Keratinocyte (primary cell): ENCODE measurements at regions not wholly inside any gene's neighbourhood (a gene's known extent, or its start where the extent isn't known, plus 50 kb on each side); places are given as distances from the start of the nearest gene placed in this dataset.

Experiments
- DNase-seq: peaks from one replicate; pipeline ENCODE4 v3.0.0-alpha.2; 2011; ENCODE audit warnings: low read depth, missing footprints, low spot score
- FAIRE-seq: peaks from 2 replicates; lab custom pipeline; 2011; peaks lifted over from hg19 to GRCh38; lab: Jason Lieb, UNC
- H2AFZ ChIP-seq: 2 replicates; pipeline ENCODE4 v1.6.0; 2012; ENCODE audit warnings: low read length, control low read depth, inconsistent platforms; ENCODE audit not compliant: control insufficient read depth
- H3K27ac ChIP-seq: 2 replicates; pipeline ENCODE4 v1.5.1; 2011; ENCODE audit warnings: low read length; ENCODE audit not compliant: control insufficient read depth, insufficient read depth
- H3K27me3 ChIP-seq: 3 replicates; pipeline ENCODE4 v1.6.0; 2011; ENCODE audit warnings: low read length; ENCODE audit not compliant: control insufficient read depth, insufficient read depth; ENCODE audit errors: extremely low read depth
- H3K36me3 ChIP-seq, 2 experiments: 2 replicates in 1 of 2; 3 replicates in 1 of 2; pipeline ENCODE4 v1.5.1; 2011; ENCODE audit warnings: low read length in 2 of 2, mild to moderate bottlenecking in 1 of 2; ENCODE audit not compliant: control insufficient read depth in 2 of 2, insufficient read depth in 2 of 2; ENCODE audit errors: extremely low read depth in 1 of 2
- H3K4me1 ChIP-seq: 3 replicates; pipeline ENCODE4 v1.5.1; 2011; ENCODE audit warnings: low read length; ENCODE audit not compliant: control insufficient read depth, insufficient read depth; ENCODE audit errors: extremely low read depth
- H3K4me2 ChIP-seq: 3 replicates; pipeline ENCODE4 v1.6.0; 2011; ENCODE audit warnings: low read depth, low read length; ENCODE audit not compliant: control insufficient read depth, insufficient read depth; ENCODE audit errors: extremely low read depth
- H3K4me3 ChIP-seq, 3 experiments: fragments of 200-600 bp in 1 of 3; sonication (generic) in 1 of 3; 2 replicates in 2 of 3; 3 replicates in 1 of 3; pipeline ENCODE4 v1.5.1; 2011 to 2016; ENCODE audit warnings: low read length in 3 of 3, mild to moderate bottlenecking in 3 of 3, control low read depth in 2 of 3, inconsistent platforms in 1 of 3, low read depth in 1 of 3, mixed read lengths in 1 of 3, mixed run types in 1 of 3, moderate library complexity in 1 of 3; ENCODE audit not compliant: control insufficient read depth in 2 of 3, insufficient read depth in 2 of 3; ENCODE audit errors: extremely low read depth in 1 of 3
- H3K79me2 ChIP-seq: 2 replicates; pipeline ENCODE4 v1.6.0; 2012; ENCODE audit warnings: low read length; ENCODE audit not compliant: control insufficient read depth, insufficient read depth
- H3K9ac ChIP-seq: 3 replicates; pipeline ENCODE4 v1.6.0; 2011; ENCODE audit warnings: low read length; ENCODE audit not compliant: control insufficient read depth, insufficient read depth; ENCODE audit errors: extremely low read depth
- H3K9me1 ChIP-seq: 3 replicates; pipeline ENCODE4 v1.6.0; 2011; ENCODE audit warnings: low read length; ENCODE audit not compliant: control insufficient read depth, insufficient read depth; ENCODE audit errors: extremely low read depth
- H3K9me3 ChIP-seq: 2 replicates; pipeline ENCODE4 v1.5.1; 2012; ENCODE audit warnings: low read depth, low read length; ENCODE audit not compliant: control insufficient read depth
- H4K20me1 ChIP-seq: 3 replicates; pipeline ENCODE4 v1.6.0; 2011; ENCODE audit warnings: low read length; ENCODE audit not compliant: control insufficient read depth, insufficient read depth; ENCODE audit errors: extremely low read depth
- CTCF ChIP-seq, 3 experiments: IDR thresholded peaks in 1 of 3; conservative IDR thresholded peaks in 1 of 3; optimal IDR thresholded peaks in 1 of 3; 2 replicates in 2 of 3; 3 replicates in 1 of 3; pipeline versions ENCODE3 to v1.5.1; 2011; ENCODE audit warnings: low read length in 3 of 3, mild to moderate bottlenecking in 3 of 3, moderate library complexity in 2 of 3, control low read depth in 1 of 3, inconsistent platforms in 1 of 3; ENCODE audit not compliant: insufficient read depth in 2 of 3; ENCODE audit errors: extremely low read depth in 1 of 3
- EZH2 ChIP-seq: IDR thresholded peaks from one replicate; pipeline ENCODE4 v1.6.1; 2012; ENCODE audit warnings: inconsistent platforms, mild to moderate bottlenecking, low read length, moderate library complexity
- dilution Hi-C: fragments of 300-500 bp; cut with MboI; formaldehyde crosslinking; loops from one replicate; pipeline ENCODE4 v1.7.0; 2020; ENCODE audit warnings: low sequenced_read_pairs; ENCODE audit not compliant: extremely low pct_ligation_motif_present

- Histone ChIP-seq H4K20me1 (no peaks in the 10 kb centered on the region), H3K36me3 (no peaks in the 10 kb centered on the region), H3K4me3 (no peak overlapping the region), H3K9ac (no peak overlapping the region), H2AFZ (no peak overlapping the region), H3K9me3 (no peaks in the 10 kb centered on the region), H3K9me1 (no peaks in the 10 kb centered on the region), H3K27ac (no peak overlapping the region), H3K27me3 (no peaks in the 10 kb centered on the region), H3K4me2 (no peak overlapping the region), H3K4me1 (no peaks in the 10 kb centered on the region), H3K79me2 (no peaks in the 10 kb centered on the region)
- TF ChIP-seq CTCF (optimal IDR thresholded peaks at IDR 0.05 in 1 of 3, IDR thresholded peaks at IDR 0.05 in 1 of 3, conservative IDR thresholded peaks at IDR 0.05 in 1 of 3; ENCODE audit: extremely low read depth in 1 of 3, insufficient read depth in 2 of 3, low read length in 3 of 3) (no peak), EZH2 (no peak)
- FAIRE-seq (no peak), DNase-seq (no peak)
- dilution Hi-C loops, result no loop called here
Measured at GRCh38 chr18:53935803-53936202, 288.7 kb downstream of the MBD2 start.

GRCh38 chr18:53935399-53935798 is 289.1 kb downstream of the MBD2 start:
- Histone ChIP-seq H2AFZ (no peak overlapping the region), H3K27me3 (no peaks in the 10 kb centered on the region)

More at GRCh38 chr18:53935399-53935798, 289.1 kb downstream of the MBD2 start:
- Histone ChIP-seq H3K79me2 (no peaks in the 10 kb centered on the region), H3K9me3 (no peaks in the 10 kb centered on the region), H3K9me1 (no peaks in the 10 kb centered on the region), H4K20me1 (no peaks in the 10 kb centered on the region), H3K4me1 (no peaks in the 10 kb centered on the region), H3K4me3 (no peak overlapping the region), H3K27ac (no peak overlapping the region), H3K36me3 (no peaks in the 10 kb centered on the region), H3K4me2 (no peak overlapping the region), H3K9ac (no peak overlapping the region)
- dilution Hi-C loops, result no loop called here
- no peak for FAIRE-seq
- TF ChIP-seq EZH2 (no peak), CTCF (optimal IDR thresholded peaks at IDR 0.05 in 1 of 3, IDR thresholded peaks at IDR 0.05 in 1 of 3, conservative IDR thresholded peaks at IDR 0.05 in 1 of 3; ENCODE audit: extremely low read depth in 1 of 3, insufficient read depth in 2 of 3, low read length in 3 of 3) (no peak)
- DNase-seq, result no peak
